ENCODE measurements at regions not wholly inside any gene's neighbourhood (a gene's known extent, or its start where the extent isn't known, plus 50 kb on each side); places are given as distances from the start of the nearest gene placed in this dataset.

GRCh38 chr14:97407701-97408407, 610.7 kb downstream of the VRK1 start:
- ATAC-seq (ENCODE audit: low read depth) (no peak), DNase-seq (ENCODE audit: low spot score) (no peak)
- Histone ChIP-seq H3K9me3 (ENCODE audit: severe bottlenecking) (no peaks in the 10 kb centered on the region), H3K4me3 (ENCODE audit: severe bottlenecking) (no peak overlapping the region), H3K36me3 (ENCODE audit: low read depth) (no peaks in the 10 kb centered on the region), H3K27ac (ENCODE audit: poor library complexity, severe bottlenecking) (no peak overlapping the region), H3K4me1 (ENCODE audit: insufficient read depth, poor library complexity, severe bottlenecking) (no peaks in the 10 kb centered on the region), H3K27me3 (ENCODE audit: insufficient read depth, poor library complexity, severe bottlenecking) (peaks cover 65% of the 10 kb centered on the region)
- TF ChIP-seq CTCF (IDR thresholded peaks at IDR 0.05; ENCODE audit: poor library complexity, severe bottlenecking), result no peak

- no peak for TF ChIP-seq CTCF (IDR thresholded peaks at IDR 0.05; ENCODE audit: poor library complexity, severe bottlenecking)
- H3K27me3 ChIP-seq (ENCODE audit: insufficient read depth, poor library complexity, severe bottlenecking), result peaks cover 72% of the 10 kb centered on the region
- H3K4me3 ChIP-seq (ENCODE audit: severe bottlenecking), result no peak overlapping the region
- H3K9me3 ChIP-seq (ENCODE audit: severe bottlenecking), result no peaks in the 10 kb centered on the region
- no peaks in the 10 kb centered on the region for H3K36me3 ChIP-seq (ENCODE audit: low read depth)
- DNase-seq (ENCODE audit: low spot score), result no peak
- ATAC-seq (ENCODE audit: low read depth), result no peak
- no peaks in the 10 kb centered on the region for H3K4me1 ChIP-seq (ENCODE audit: insufficient read depth, poor library complexity, severe bottlenecking)
- H3K27ac ChIP-seq (ENCODE audit: poor library complexity, severe bottlenecking), result no peak overlapping the region
These were observed 611.3 kb downstream of the VRK1 start for GRCh38 chr14:97408503-97408902.

- DNase-seq (ENCODE audit: low spot score) (no peak), ATAC-seq (ENCODE audit: low read depth) (no peak)
- Histone ChIP-seq H3K27ac (ENCODE audit: poor library complexity, severe bottlenecking) (no peak overlapping the region), H3K4me3 (ENCODE audit: severe bottlenecking) (no peak overlapping the region), H3K9me3 (ENCODE audit: severe bottlenecking) (no peaks in the 10 kb centered on the region), H3K27me3 (ENCODE audit: insufficient read depth, poor library complexity, severe bottlenecking) (peaks cover 78% of the 10 kb centered on the region), H3K36me3 (ENCODE audit: low read depth) (no peaks in the 10 kb centered on the region), H3K4me1 (ENCODE audit: insufficient read depth, poor library complexity, severe bottlenecking) (no peaks in the 10 kb centered on the region)
- TF ChIP-seq CTCF (IDR thresholded peaks at IDR 0.05; ENCODE audit: poor library complexity, severe bottlenecking), result no peak
These were observed 612.0 kb downstream of the VRK1 start for GRCh38 chr14:97408937-97409815.

GRCh38 chr14:97410667-97411620, 613.8 kb downstream of the VRK1 start:
- ATAC-seq (ENCODE audit: low read depth) (no peak; the same call in 2 of the 3 replicates), DNase-seq (ENCODE audit: low spot score) (no peak)
- no peak overlapping the region for H3K4me3 ChIP-seq (ENCODE audit: severe bottlenecking)
- H3K4me1 ChIP-seq (ENCODE audit: insufficient read depth, poor library complexity, severe bottlenecking), result no peaks in the 10 kb centered on the region
- TF ChIP-seq CTCF (IDR thresholded peaks at IDR 0.05; ENCODE audit: poor library complexity, severe bottlenecking), result no peak
- no peak overlapping the region for H3K27ac ChIP-seq (ENCODE audit: poor library complexity, severe bottlenecking)
- H3K27me3 ChIP-seq (ENCODE audit: insufficient read depth, poor library complexity, severe bottlenecking), result peaks cover 89% of the 10 kb centered on the region
- H3K36me3 ChIP-seq (ENCODE audit: low read depth), result no peaks in the 10 kb centered on the region
- no peaks in the 10 kb centered on the region for H3K9me3 ChIP-seq (ENCODE audit: severe bottlenecking)

Data from RWPE2 (cell line).